GM12874 (cell line): ENCODE measurements at regions not wholly inside any gene's neighbourhood (a gene's known extent, or its start where the extent isn't known, plus 50 kb on each side); places are given as distances from the start of the nearest gene placed in this dataset.

Source experiments
- TF ChIP-seq, protein P1 (sequence below): IDR thresholded peaks from 2 replicates; pipeline ENCODE4 v1.5.1; 2011; ENCODE audit warnings: low read depth, mild to moderate bottlenecking, control low read depth, low read length, moderate library complexity; ENCODE audit not compliant: insufficient read depth

- TF ChIP-seq, protein P1, sequence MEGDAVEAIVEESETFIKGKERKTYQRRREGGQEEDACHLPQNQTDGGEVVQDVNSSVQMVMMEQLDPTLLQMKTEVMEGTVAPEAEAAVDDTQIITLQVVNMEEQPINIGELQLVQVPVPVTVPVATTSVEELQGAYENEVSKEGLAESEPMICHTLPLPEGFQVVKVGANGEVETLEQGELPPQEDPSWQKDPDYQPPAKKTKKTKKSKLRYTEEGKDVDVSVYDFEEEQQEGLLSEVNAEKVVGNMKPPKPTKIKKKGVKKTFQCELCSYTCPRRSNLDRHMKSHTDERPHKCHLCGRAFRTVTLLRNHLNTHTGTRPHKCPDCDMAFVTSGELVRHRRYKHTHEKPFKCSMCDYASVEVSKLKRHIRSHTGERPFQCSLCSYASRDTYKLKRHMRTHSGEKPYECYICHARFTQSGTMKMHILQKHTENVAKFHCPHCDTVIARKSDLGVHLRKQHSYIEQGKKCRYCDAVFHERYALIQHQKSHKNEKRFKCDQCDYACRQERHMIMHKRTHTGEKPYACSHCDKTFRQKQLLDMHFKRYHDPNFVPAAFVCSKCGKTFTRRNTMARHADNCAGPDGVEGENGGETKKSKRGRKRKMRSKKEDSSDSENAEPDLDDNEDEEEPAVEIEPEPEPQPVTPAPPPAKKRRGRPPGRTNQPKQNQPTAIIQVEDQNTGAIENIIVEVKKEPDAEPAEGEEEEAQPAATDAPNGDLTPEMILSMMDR, result no peak
Measured at GRCh38 chr22:22737590-22737989, 93.2 kb downstream of the GGTLC2 start.

GRCh38 chr22:22738959-22739585, 94.7 kb downstream of the GGTLC2 start:
- TF ChIP-seq, protein P1, result no peak

DNA sequence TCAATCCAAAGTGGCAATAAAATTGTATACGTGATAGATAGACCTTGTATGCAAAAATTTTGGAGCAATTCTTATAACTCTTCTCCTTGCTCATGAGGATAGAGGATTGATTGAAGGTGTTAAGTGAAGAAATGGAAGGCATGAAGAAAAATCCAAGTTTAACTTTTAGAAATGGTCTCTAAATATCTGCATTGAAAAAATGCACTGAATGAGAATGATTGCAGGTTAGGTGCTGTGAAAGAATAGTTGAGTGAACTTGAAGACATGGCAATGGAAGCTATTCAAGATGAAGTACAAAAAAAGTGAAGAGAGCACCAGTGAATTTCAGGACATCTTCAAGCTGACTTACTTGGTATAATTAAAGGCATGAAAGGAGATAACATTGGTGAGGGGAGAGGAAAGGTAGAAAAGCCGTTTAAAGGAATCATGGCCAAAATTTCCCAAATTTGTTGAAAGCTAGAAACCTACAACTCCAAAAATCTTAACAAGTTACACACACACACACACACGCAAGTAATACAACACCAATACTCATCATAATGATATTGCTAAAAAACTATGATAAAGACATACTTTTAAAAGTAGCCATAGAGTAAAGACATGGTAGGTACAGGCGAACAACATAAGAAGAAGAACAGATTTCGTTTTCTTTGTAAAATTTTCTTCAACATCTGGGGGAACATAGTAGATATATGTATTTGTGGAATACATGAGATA, 96.3 kb downstream of the GGTLC2 start:
- TF ChIP-seq, protein P1, result no peak

- TF ChIP-seq, protein P1, result no peak
Measured at GRCh38 chr22:22741843-22742242, 97.4 kb downstream of the GGTLC2 start.

DNA sequence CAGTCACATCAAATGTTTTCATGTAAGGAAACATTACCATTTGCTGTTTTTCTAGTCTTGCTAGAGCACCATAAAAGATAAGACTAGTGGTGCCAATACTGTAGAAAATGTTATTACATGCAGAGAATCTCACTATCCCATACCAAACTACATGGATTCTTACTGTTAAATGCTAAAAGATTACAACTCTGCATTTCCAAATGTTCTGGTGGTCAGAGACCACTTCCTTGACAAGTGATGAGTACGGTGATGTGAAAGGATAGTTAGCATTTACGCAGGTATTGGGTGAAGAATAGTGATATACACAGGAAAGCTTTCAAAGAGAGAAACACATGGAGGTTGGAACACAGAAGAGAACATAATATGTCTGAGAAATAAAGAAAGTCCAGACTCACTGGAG, 98.2 kb downstream of the GGTLC2 start:
- TF ChIP-seq, protein P1, result no peak

GRCh38 chr22:22743128-22743760, 98.8 kb downstream of the GGTLC2 start:
- TF ChIP-seq, protein P1, result no peak

DNA sequence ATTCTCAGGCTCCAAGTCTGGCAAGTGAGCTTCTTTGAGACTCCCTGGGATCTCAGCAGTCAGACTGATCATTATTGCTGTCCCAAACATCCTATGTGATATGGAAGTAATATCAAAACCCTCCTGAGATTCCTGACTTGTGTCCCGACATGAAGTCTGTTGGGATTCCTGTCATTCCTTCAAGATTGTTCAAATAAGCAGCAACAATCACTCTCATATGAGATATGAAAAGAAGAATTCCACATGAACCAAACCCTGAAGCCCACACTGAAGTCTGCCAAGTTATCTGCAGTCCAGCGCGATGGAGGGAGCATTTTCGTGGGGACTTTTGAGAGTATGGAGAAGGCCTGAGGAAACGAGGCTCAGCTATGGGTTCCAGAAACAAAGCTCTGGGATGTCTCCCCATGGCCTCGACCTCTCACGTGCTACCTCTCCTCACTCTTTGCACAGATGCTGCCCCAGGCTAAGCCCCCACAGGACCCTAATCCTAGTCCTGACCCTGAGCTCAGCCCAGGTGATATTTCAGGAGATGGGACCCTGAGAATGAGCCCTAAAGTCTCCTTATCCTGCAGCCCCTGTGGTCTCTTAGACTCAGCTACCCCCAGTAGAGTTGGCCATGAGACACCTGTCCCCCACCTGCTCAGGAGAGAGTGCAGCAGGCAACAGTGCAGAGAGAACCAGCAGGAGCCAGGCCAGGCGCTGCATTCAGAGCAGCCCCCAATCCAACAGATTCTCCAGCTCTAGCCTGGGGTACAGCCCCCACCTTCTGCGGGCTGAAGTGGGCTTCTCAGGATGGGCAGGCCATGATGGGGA, 100.2 kb downstream of the GGTLC2 start:
- TF ChIP-seq, protein P1, result no peak
